Epithelial cell of proximal tubule (primary cell): ENCODE measurements at regions not wholly inside any gene's neighbourhood (a gene's known extent, or its start where the extent isn't known, plus 50 kb on each side); places are given as distances from the start of the nearest gene placed in this dataset.
"Not testable (repeated sequence)": the region's sequence is repeated elsewhere in the genome, so short reads cannot be mapped to it uniquely, and the experiment has no call there.

Source experiments
- DNase-seq: peaks from one replicate; pipeline ENCODE4 v3.0.0-alpha.2; 2011; ENCODE audit warnings: low read depth
- H3K4me3 ChIP-seq: 2 replicates; pipeline ENCODE4 v1.5.1; 2011; ENCODE audit warnings: low read depth, mild to moderate bottlenecking, low read length
- TF ChIP-seq, protein P1 (sequence below): conservative IDR thresholded peaks from 2 replicates; pipeline ENCODE4 v1.5.1; 2012; ENCODE audit warnings: low read depth, mild to moderate bottlenecking, low read length

DNA sequence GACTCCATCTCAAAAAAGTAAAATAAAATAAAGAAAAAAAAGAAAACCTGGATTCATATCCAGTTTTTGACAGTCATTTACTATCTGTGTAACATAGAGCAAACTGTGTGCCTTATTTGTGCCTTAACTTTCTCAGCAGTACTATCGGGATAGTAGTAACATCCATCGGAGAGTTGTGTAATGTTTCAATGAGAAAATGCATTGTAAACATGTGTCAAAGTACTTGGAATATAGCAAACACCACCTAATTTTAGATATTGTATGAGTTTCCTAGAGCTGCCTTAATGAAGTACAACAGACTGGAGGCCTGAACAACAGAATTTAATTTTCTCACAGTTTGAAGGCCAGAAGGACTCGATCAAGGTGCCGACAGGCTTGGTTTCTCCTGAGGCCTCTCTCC, 81.3 kb upstream of the CDC42EP3 start:
- H3K4me3 ChIP-seq = no peak overlapping the region
- no peak for DNase-seq
- TF ChIP-seq, protein P1, sequence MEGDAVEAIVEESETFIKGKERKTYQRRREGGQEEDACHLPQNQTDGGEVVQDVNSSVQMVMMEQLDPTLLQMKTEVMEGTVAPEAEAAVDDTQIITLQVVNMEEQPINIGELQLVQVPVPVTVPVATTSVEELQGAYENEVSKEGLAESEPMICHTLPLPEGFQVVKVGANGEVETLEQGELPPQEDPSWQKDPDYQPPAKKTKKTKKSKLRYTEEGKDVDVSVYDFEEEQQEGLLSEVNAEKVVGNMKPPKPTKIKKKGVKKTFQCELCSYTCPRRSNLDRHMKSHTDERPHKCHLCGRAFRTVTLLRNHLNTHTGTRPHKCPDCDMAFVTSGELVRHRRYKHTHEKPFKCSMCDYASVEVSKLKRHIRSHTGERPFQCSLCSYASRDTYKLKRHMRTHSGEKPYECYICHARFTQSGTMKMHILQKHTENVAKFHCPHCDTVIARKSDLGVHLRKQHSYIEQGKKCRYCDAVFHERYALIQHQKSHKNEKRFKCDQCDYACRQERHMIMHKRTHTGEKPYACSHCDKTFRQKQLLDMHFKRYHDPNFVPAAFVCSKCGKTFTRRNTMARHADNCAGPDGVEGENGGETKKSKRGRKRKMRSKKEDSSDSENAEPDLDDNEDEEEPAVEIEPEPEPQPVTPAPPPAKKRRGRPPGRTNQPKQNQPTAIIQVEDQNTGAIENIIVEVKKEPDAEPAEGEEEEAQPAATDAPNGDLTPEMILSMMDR = no peak

DNA sequence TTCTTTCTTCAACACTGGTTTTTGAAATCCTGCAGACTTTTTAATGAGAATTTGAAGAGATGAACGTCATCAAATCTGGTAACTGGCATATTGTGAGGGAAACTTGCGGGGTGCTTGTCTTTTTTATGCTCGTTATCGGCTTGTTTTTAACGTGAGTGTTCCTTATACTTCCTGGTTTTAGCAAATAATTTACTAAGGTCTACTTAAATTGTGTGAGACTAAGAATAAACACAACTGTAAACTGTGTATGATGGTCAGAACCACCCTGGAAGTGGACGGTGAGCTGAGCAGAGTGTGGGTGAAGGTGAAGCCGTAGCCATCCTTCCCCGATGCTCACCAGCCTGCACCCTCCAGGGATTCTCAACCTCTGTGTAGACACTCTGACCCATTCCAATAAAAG, 82.3 kb upstream of the CDC42EP3 start:
- TF ChIP-seq, protein P1 = no peak
- no peak for DNase-seq

DNA sequence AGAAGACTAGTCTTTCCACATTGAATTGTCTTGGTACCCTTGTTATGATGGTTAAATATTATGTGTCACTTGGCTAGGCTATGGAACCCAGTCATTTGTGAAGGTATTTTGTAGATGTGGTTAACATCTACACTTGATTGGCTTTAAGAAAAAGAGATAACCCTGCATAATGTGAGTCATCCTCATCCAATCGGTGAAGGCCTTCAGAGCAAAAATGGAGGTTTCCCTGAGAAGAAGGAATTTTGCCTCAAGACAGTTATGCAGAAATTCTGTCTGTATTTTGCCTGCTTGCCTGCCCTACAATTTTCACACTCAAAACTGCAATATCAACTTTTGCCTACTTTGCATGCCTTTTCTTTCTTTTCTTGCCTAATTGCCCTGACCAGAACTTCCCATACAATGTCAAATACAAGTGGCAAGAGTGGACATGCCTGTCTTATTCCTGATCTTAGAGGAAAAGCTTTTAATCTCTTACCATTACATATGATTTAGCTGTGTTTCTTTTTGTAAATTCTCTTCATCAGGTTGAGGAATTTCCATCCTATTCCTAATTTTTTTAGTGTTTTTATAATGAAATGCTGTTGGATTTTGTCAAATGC, 84.6 kb upstream of the CDC42EP3 start:
- not testable (repeated sequence) for H3K4me3 ChIP-seq, DNase-seq

More for the DNA sequence above, 82.3 kb upstream of the CDC42EP3 start:
- no peak overlapping the region for H3K4me3 ChIP-seq

DNA sequence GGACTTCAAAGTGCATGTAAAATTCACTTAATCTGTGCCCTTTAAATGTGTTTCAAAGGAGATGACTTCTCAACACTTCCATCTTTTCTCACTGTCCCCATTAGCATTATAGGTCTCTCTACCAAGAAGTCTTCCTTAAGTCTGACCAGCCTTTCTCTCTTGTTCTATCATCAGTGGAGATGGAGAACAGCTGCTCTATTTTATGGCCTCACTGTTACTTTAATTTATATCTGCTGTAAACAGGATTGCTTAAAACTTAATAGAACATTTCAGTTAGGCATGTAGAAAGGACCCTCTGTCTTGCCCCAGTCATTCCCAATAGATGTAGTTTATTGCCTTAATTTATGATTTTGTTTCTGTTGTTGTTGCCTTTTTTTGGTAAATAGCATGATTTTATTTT, 86.0 kb upstream of the CDC42EP3 start:
- H3K4me3 ChIP-seq, DNase-seq: not testable (repeated sequence)

DNA sequence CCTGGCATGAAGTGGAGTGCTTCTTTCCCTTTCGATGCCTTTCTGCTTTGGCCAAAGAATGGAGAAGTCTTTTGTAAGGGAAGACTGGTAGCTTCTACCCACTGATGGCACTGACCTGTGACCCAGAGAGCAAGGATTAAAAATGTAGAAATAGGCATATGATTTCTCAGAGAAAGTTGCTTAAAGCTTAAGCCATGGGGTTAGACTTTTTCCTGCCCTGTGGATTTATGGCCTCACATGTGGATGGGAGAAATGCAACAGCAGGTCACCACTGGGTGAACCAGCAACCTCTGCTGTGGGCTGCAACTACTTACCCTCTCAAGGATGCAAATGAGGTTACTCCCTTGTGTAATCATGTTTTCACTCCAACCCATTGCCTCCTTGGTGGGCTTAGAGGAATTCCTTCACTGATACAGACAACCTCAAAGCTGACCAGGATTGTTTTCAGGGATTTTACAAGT, 86.7 kb upstream of the CDC42EP3 start:
- H3K4me3 ChIP-seq, DNase-seq: not testable (repeated sequence)

DNA sequence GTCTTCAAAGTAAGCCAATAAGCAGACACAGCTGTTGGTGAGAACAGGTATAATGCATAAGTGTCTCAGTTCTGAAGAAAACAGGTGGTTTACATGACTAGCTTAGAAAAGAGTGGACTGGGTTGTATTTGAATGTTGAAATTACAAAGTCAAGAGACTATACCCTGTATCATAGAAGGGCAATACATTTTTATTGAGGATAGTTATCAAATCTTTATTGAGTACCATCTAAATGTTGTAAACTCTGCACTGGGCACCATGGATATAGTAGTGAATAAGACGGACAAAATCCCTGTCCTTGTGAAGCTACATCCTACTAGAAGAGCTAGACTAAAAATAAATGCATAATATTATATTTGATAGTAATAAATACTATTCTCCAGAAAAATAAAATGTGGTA, 88.5 kb upstream of the CDC42EP3 start:
- H3K4me3 ChIP-seq, DNase-seq: not testable (repeated sequence)

DNA sequence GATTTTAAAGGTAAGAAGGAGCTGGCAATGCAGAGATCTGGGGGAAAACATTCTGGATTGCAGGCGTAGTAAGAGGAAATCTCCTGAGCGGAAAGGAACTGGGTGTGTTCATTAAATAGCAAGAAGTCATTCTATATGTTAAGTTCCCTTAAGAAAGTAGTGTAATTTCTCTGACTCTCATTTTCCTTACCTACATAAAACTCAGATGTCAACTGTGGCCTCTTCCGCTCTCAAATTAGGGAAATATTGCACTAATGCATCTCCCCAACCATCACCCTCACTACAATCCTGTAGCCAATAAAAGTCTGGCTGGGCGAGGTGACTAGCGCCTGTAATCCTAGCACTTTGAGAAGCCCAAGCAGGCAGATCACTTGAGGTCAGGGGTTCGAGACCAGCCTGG, 89.0 kb upstream of the CDC42EP3 start:
- TF ChIP-seq, protein P1 = no peak
- DNase-seq = no peak
- H3K4me3 ChIP-seq = no peak overlapping the region

DNA sequence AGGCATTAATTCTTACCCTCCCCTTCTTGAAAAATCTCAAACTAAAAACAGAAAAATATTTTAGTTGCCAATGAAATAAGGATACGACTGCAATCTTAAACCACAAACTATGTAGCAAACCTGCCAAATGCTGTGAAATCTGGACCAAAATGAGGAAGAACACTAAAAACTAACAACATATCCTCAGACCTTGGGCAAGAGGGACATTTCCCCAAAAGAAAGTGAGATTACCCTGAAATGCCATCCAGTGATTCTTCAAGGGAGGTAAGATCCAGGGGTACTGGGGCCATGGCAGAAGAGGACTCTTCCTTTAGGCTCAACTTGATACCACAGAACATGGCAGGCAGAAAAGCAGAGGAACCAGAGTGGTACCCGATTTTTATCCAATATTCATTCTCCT, 90.8 kb upstream of the CDC42EP3 start:
- DNase-seq = not testable (repeated sequence)

DNA sequence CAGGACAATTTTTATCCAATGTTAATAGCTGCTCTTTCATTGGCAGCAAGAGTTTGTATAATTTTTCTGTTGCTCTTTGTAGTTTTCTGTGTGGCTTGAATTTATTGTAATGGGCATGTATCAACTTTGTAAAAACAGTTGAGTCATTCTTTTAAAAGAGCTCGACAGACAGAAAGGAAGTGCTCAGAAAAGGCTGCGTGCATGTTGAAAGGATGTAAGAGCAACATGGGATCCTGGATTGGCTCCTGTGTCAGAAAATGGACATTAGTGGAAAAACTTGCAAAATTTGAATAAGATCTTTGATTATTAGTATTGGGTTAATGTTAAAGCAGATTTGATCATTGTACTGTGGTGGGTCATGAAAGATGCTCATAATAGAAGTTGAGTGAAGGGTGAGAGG, 93.3 kb upstream of the CDC42EP3 start:
- no peak for DNase-seq
- TF ChIP-seq, protein P1 = no peak
- no peak overlapping the region for H3K4me3 ChIP-seq

More for the DNA sequence above, 90.8 kb upstream of the CDC42EP3 start:
- H3K4me3 ChIP-seq = not testable (repeated sequence)

DNA sequence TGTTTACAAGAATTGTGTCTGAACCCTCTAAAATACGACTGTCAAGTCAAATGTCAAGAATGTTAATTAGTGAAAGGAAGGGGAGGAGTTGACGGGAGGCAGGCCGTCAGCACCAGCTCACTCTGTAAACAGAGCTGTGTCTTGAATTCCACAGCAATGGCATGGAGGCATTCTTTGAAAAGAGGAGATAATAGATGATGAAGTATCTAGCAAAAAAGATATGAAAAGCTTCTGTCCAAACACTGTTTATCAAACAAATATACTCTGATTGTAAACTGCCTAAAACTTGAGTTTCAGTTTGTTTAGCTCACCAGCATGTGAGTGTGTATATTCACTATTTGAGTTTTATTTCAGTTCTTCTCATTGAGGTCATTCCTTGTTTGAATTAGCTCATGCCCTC, 94.7 kb upstream of the CDC42EP3 start:
- H3K4me3 ChIP-seq = no peak overlapping the region
- TF ChIP-seq, protein P1 = no peak
- DNase-seq = no peak
